K562 (cell line): ENCODE measurements at regions not wholly inside any gene's neighbourhood (a gene's known extent, or its start where the extent isn't known, plus 50 kb on each side); places are given as distances from the start of the nearest gene placed in this dataset.

Experiments
- DPF2 ChIP-seq: fragments of 450-650 bp; IDR thresholded peaks from 2 replicates; pipeline ENCODE4 v1.6.1; 2016
- FOXP4 ChIP-seq: sonication (generic); formaldehyde crosslinking; IDR thresholded peaks from 2 replicates; pipeline ENCODE4 v1.8.0; 2022; ENCODE audit warnings: mild to moderate bottlenecking, missing genetic modification reagents, borderline replicate concordance
- NUFIP1 ChIP-seq: fragments of 450-650 bp; IDR thresholded peaks from 2 replicates; pipeline ENCODE4 v1.6.1; 2018; ENCODE audit not compliant: partially characterized antibody
- PCBP2 ChIP-seq: fragments of 200-400 bp; formaldehyde crosslinking; IDR thresholded peaks from 2 replicates; pipeline ENCODE4 v1.6.1; 2018; ENCODE audit warnings: low read length, low read depth, mild to moderate bottlenecking, moderate library complexity; ENCODE audit not compliant: poor library complexity, severe bottlenecking
- TF ChIP-seq, protein P1 (sequence below): sonication (generic); formaldehyde crosslinking; IDR thresholded peaks from 2 replicates; pipeline ENCODE4 v1.8.1; 2023; ENCODE audit warnings: mild to moderate bottlenecking, missing genetic modification reagents
- TF ChIP-seq, protein P2 (sequence below): sonication (generic); formaldehyde crosslinking; IDR thresholded peaks from 2 replicates; pipeline ENCODE4 v1.4.0; 2020; ENCODE audit warnings: mild to moderate bottlenecking, missing genetic modification reagents
- TF ChIP-seq, protein P3 (sequence below): conservative IDR thresholded peaks from 2 replicates; pipeline ENCODE4 v1.6.1; 2011; ENCODE audit warnings: low read depth, mild to moderate bottlenecking, low read length; ENCODE audit not compliant: control insufficient read depth

GRCh38 chr21:35311985-35312384 lies 262.9 kb upstream of the RUNX1 start (continued):
- TF ChIP-seq, protein P1, sequence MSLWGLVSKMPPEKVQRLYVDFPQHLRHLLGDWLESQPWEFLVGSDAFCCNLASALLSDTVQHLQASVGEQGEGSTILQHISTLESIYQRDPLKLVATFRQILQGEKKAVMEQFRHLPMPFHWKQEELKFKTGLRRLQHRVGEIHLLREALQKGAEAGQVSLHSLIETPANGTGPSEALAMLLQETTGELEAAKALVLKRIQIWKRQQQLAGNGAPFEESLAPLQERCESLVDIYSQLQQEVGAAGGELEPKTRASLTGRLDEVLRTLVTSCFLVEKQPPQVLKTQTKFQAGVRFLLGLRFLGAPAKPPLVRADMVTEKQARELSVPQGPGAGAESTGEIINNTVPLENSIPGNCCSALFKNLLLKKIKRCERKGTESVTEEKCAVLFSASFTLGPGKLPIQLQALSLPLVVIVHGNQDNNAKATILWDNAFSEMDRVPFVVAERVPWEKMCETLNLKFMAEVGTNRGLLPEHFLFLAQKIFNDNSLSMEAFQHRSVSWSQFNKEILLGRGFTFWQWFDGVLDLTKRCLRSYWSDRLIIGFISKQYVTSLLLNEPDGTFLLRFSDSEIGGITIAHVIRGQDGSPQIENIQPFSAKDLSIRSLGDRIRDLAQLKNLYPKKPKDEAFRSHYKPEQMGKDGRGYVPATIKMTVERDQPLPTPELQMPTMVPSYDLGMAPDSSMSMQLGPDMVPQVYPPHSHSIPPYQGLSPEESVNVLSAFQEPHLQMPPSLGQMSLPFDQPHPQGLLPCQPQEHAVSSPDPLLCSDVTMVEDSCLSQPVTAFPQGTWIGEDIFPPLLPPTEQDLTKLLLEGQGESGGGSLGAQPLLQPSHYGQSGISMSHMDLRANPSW (CRISPR knock-in tag), result no peak
- TF ChIP-seq PCBP2 (no peak), DPF2 (no peak), FOXP4 (no peak), NUFIP1 (no peak)
- TF ChIP-seq, protein P2, sequence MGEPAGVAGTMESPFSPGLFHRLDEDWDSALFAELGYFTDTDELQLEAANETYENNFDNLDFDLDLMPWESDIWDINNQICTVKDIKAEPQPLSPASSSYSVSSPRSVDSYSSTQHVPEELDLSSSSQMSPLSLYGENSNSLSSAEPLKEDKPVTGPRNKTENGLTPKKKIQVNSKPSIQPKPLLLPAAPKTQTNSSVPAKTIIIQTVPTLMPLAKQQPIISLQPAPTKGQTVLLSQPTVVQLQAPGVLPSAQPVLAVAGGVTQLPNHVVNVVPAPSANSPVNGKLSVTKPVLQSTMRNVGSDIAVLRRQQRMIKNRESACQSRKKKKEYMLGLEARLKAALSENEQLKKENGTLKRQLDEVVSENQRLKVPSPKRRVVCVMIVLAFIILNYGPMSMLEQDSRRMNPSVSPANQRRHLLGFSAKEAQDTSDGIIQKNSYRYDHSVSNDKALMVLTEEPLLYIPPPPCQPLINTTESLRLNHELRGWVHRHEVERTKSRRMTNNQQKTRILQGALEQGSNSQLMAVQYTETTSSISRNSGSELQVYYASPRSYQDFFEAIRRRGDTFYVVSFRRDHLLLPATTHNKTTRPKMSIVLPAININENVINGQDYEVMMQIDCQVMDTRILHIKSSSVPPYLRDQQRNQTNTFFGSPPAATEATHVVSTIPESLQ (CRISPR knock-in tag), result no peak
- TF ChIP-seq, protein P3, sequence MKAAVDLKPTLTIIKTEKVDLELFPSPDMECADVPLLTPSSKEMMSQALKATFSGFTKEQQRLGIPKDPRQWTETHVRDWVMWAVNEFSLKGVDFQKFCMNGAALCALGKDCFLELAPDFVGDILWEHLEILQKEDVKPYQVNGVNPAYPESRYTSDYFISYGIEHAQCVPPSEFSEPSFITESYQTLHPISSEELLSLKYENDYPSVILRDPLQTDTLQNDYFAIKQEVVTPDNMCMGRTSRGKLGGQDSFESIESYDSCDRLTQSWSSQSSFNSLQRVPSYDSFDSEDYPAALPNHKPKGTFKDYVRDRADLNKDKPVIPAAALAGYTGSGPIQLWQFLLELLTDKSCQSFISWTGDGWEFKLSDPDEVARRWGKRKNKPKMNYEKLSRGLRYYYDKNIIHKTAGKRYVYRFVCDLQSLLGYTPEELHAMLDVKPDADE, result no peak
